GM18517 (cell line): ENCODE measurements at regions not wholly inside any gene's neighbourhood (a gene's known extent, or its start where the extent isn't known, plus 50 kb on each side); places are given as distances from the start of the nearest gene placed in this dataset.

Experiments used
- ATAC-seq: cut with Tn5 transposase; IDR thresholded peaks from one replicate; pipeline ENCODE4 v1.9.1; 2021; ENCODE audit warnings: mild to moderate bottlenecking, moderate library complexity; ENCODE audit not compliant: unreplicated experiment

DNA sequence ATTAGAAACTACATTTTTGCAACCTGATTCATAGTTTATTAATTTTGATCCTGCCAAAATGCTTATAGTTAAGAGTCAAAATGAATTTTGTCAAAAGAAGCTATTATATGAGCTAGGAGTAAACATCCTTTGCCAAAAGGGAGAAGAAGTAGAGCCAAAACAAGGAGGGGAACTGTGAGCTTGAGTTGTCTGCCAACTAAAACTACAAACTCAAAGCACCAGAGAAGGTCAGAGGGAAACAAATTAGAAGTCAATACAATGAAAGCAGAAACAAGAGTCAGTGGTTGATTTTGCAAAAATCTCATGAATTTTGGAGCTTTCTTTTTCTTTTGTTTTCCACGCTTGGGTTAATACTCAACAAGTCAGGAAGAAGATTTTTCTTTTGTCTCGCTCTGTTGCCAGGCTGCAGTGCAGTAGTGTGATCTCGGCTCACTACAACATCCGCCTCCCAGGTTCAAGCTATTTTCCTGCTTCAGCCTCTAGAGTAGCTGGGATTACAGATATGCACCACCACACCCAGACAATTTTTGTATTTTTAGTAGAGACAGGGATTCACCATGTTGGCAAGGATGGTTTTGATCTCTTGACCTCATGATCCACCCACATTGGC lies 508.5 kb downstream of the RIT2 start:
- ATAC-seq = no peak

- no peak for ATAC-seq
These were observed 504.4 kb downstream of the RIT2 start for GRCh38 chr18:42611134-42611533.

DNA sequence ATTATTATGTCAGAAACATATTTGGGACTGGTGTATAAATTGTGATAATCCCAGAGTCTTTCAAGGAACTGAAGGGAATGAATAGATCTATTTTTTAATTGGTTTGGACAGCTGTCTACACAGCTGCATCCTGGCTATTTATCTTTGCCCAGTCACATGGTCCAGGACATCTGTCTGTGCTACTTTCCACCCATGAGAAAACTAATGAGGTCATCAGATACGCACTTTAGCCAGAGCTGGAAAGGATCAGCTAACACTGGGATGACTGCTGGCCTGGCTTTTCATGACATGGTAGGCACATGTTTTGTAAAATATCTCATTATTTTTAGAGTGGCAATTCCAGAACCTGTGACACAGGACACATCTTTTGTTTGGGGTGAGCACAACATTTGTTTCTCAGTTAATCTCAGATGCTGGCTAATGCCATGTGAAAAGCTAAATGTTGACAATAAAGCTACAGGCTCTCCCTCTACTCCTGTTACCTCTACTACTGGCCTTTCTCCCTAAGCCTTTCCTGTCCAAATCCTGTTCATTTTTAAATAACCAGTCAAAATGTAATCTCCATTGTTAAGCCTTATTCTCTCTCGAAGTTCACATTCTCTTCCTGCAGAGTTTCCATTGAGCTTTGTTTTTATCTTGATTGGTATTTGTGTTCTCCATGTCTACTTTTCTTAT lies 500.7 kb downstream of the RIT2 start:
- no peak for ATAC-seq

- ATAC-seq = no peak
These were observed 498.3 kb downstream of the RIT2 start for GRCh38 chr18:42617221-42617620.

GRCh38 chr18:42619771-42620170 lies 495.7 kb downstream of the RIT2 start:
- ATAC-seq = no peak

DNA sequence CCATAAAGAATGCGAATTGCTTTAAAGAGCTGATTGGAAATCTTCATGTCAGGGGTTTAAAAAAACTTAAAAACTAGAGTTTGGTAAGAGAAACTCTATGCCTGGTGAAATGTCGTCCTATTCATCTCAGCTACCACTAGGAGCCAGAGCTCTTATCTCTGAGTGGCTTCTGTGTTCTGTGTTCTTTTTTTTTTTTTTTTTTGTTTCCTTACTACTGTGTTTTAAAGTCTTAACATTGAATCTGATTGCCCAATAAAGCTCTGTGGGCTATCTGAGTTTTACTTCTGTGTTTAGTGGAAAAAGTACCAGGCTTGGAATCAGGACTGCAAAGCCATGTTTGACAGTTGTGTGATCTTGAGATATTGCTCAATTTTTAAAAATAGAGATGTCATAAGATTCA lies 494.8 kb downstream of the RIT2 start:
- ATAC-seq = no peak

- ATAC-seq = no peak
These were observed 491.6 kb downstream of the RIT2 start for GRCh38 chr18:42623935-42624334.

DNA sequence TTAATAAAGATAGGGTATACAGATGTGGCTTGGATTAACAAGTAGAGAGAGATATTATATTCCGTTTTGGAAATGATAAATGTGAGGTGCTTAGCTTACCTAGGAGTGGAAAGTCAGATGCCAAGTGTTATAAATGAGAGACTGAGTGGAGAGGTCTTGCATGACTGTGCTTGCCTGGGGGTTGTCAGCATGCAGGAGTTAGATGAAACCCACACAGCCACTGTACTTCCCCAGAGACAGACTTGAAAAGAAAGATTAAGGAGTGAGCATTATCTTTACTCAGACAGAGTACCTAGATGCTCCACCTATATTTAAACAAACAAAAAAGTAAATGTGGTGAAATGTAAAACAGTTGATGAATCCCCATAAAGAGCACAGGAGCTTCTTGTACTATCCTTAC lies 482.7 kb downstream of the RIT2 start:
- ATAC-seq = no peak

DNA sequence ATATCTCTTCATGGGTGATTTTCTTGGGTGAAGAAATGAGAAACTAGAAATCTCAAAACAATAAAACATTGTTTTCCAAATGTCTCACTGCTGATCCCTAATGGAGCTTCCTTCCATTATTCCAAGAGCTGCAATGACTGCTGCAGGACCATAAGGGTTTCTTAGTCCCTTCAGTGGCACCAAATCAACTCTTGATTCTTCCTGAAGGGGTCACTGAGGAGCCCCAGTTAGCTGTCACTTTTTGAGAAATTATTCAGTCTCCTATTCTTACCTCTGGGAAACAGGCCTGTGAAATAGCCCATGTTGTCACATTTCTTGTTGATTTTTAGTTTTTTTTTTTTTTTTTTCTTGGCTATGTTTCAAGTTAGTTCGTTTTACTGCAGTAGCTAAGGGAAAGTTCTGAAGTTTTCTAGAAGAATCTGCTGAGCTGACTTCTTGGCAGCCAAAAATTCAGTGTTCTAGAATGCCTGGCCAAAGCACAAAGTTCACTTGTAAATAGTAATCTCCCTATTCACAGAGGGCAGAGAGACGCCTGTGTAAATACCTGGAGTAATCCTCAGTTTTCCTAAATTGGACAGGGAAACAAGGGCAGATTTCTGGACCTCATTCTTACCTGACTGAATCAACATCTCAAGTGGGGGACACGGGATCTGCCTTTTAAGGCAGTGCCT lies 480.0 kb downstream of the RIT2 start:
- ATAC-seq = no peak

GRCh38 chr18:42636309-42636708 lies 479.2 kb downstream of the RIT2 start:
- ATAC-seq = no peak

- ATAC-seq = no peak
These were observed 475.3 kb downstream of the RIT2 start for GRCh38 chr18:42640160-42640559.

DNA sequence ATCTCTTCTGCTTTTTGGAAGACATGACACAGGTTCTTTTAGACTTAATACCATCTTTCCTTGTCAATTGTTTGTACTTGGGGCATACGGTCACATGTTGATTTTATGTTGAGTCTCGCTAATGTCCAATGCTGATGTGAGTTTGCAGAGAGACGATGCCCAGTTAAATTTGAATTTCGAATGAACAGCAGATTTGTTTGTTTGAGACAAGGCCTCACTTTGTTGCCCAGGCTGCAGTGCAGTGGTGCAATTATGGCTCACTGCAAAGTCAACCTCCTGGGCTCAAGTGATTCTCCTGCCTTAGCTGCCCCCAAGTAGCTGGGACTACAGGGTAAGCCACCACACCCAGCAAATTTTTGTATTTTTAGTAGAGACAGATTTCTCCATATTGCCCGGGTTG lies 473.5 kb downstream of the RIT2 start:
- ATAC-seq = no peak

- no peak for ATAC-seq
These were observed 470.8 kb downstream of the RIT2 start for GRCh38 chr18:42644729-42645131.

DNA sequence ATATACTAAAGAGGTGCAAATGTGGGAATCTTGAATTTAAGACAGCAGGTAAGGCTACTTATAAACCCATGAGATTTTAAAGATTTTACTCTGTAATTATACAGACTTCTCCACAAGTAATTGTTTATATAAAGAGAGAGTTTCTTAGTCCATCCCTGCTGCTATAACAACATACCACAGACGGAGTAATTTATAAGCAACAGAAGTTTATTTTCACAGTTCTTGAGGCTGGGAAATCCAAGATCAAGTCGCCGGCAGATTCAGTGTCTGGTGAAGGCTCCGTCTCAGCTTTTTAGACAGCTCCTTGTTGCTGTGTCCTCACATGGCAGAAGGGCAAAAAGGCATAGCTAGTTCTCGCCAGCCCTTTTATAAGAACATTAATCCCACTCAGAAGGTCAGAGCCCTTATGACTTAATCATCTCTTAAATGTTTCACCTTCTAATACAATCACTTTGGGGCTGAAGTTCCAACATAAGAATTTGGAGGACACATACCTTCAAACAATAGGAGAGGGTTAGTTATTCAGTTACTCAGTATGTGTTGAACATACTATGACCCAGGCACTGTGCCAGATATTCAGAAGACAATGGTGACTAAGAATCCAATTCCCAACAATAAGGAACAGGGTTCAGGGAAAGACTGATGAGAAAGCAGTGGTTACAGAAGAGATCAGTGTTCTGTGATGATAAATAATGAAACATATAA lies 466.0 kb downstream of the RIT2 start:
- no peak for ATAC-seq

DNA sequence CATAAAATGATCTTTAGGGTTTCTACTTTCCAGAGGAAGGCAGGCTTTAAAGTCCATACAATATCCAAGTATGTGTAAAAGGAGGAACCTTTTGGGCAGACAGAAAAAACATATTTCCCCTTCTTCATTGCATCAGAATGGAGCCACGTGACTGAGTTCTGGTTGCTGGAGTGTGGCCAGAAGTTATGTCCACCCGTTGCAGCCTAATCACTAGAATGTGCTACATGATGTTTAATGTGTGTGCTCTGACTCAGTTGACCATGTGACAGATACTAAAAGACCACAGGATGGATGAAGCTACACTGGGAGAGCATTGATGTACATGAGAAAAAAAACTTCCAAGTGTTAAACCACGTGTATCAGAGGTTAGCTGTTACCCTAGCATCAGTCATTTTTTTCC lies 460.9 kb downstream of the RIT2 start:
- no peak for ATAC-seq

- ATAC-seq = no peak
These were observed 457.9 kb downstream of the RIT2 start for GRCh38 chr18:42657551-42657950.

GRCh38 chr18:42658171-42658570 lies 457.3 kb downstream of the RIT2 start:
- no peak for ATAC-seq

DNA sequence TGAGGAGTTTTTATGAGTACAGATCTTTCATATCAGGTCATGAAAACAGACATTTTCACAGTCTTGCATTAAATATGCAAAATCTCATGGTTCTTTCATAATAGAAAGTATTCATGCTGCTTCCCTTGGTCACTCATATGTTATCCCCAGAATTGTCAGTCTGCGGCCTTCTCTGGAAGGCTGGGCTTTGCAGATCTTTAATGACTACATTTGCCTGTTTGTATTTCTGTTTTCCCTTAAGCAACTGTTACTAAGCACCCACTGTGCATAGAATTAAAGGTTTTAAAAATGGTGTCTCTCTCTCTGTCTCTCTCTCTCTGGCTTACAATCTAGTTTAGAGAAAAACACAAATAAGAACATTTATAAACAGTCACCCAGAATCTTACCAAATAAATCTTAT lies 456.3 kb downstream of the RIT2 start:
- no peak for ATAC-seq

DNA sequence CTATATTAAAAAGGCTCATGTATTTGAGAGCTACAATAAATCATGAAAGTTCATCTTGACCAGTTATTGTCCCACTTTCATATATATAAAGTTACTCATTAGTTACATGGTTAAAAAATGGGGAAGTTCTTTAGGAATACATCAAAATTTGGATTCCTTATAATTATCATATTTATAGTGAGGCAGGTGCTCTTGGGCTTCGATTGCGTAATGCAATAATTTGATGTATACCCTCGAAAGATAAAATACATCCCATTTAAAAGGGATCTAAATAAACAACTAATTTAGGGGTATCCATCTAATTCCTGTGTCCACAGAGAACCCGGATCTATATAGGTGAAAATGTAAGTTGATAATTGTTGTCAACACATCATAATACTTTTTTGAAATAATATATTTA lies 444.6 kb downstream of the RIT2 start:
- no peak for ATAC-seq

- no peak for ATAC-seq
These were observed 439.7 kb downstream of the RIT2 start for GRCh38 chr18:42675810-42676209.

GRCh38 chr18:42683094-42683493 lies 432.4 kb downstream of the RIT2 start:
- ATAC-seq = no peak

GRCh38 chr18:42689310-42689709 lies 426.2 kb downstream of the RIT2 start:
- ATAC-seq = no peak
